ENCODE measurements at regions not wholly inside any gene's neighbourhood (a gene's known extent, or its start where the extent isn't known, plus 50 kb on each side); places are given as distances from the start of the nearest gene placed in this dataset.

- TF ChIP-seq CTCF (IDR thresholded peaks at IDR 0.05) (no peak), POLR2A (IDR thresholded peaks at IDR 0.05) (no peak)
Observed at GRCh38 chr13:34675626-34676025, 266.4 kb upstream of the NBEA start.

Measured in thyroid gland (tissue), 4 donors.